ENCODE measurements at regions not wholly inside any gene's neighbourhood (a gene's known extent, or its start where the extent isn't known, plus 50 kb on each side); places are given as distances from the start of the nearest gene placed in this dataset.

- DNase-seq = no peak
Observed at GRCh38 chr15:94683902-94684301, 452.5 kb downstream of the MCTP2 start.

- DNase-seq = no peak
Observed at GRCh38 chr15:94691169-94691568, 459.8 kb downstream of the MCTP2 start.

- no peak for DNase-seq
Observed at GRCh38 chr15:94692710-94693109, 461.3 kb downstream of the MCTP2 start.

- DNase-seq = no peak
Observed at GRCh38 chr15:94700211-94700610, 468.9 kb downstream of the MCTP2 start.

- DNase-seq = no peak
Observed at GRCh38 chr15:94701281-94701985, 470.1 kb downstream of the MCTP2 start.

- DNase-seq = no peak
Observed at GRCh38 chr15:94703596-94703995, 472.2 kb downstream of the MCTP2 start.

- no peak for DNase-seq
Observed at GRCh38 chr15:94704421-94704820, 473.1 kb downstream of the MCTP2 start.

- DNase-seq = no peak
Observed at GRCh38 chr15:94704946-94705345, 473.6 kb downstream of the MCTP2 start.

GRCh38 chr15:94709319-94709718 lies 478.0 kb downstream of the MCTP2 start:
- no peak for DNase-seq

- DNase-seq = peak; percentile 99
Observed at GRCh38 chr15:94722024-94722636, 490.8 kb downstream of the MCTP2 start.

- no peak for DNase-seq
Observed at GRCh38 chr15:94723801-94724200, 492.4 kb downstream of the MCTP2 start.

- no peak for DNase-seq
Observed at GRCh38 chr15:94731286-94731685, 499.9 kb downstream of the MCTP2 start.

- DNase-seq = no peak
Observed at GRCh38 chr15:94734460-94734859, 503.1 kb downstream of the MCTP2 start.

GRCh38 chr15:94736236-94736635 lies 504.9 kb downstream of the MCTP2 start:
- DNase-seq = no peak

GRCh38 chr15:94739639-94740038 lies 508.3 kb downstream of the MCTP2 start:
- no peak for DNase-seq

GRCh38 chr15:94740469-94740868 lies 509.1 kb downstream of the MCTP2 start:
- DNase-seq = peak; percentile 81

GRCh38 chr15:94743668-94744067 lies 512.3 kb downstream of the MCTP2 start:
- no peak for DNase-seq

- DNase-seq = no peak
Observed at GRCh38 chr15:94744080-94744793, 512.9 kb downstream of the MCTP2 start.

GRCh38 chr15:94745371-94745770 lies 514.0 kb downstream of the MCTP2 start:
- no peak for DNase-seq

- no peak for DNase-seq
Observed at GRCh38 chr15:94747510-94747909, 516.1 kb downstream of the MCTP2 start.

- no peak for DNase-seq
Observed at GRCh38 chr15:94749811-94750617, 518.7 kb downstream of the MCTP2 start.

- no peak for DNase-seq
Observed at GRCh38 chr15:94760348-94760747, 529.0 kb downstream of the MCTP2 start.

GRCh38 chr15:94761574-94761973 lies 530.2 kb downstream of the MCTP2 start:
- no peak for DNase-seq
